ENCODE measurements at regions not wholly inside any gene's neighbourhood (a gene's known extent, or its start where the extent isn't known, plus 50 kb on each side); places are given as distances from the start of the nearest gene placed in this dataset.

DNA sequence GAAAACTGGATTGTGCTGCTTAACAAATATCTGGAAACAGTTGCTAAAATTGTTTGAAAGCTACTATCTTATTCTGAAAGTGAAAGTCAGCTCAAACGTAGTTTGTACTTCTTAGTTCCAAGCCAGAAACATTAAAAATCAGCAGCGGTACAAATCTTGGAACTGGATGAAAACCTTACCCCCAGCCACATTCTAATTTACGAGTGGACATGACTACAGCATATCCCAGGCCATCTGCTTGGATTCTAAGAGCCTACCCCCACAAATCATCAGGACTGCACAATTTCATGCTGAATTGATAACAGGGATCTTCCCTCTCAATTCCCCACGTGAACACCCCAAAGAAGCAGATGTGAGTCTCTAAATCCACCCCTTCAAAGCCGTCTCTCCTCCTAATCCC is 158.7 kb upstream of the NCKAP5 start:
- TF ChIP-seq, protein P1, sequence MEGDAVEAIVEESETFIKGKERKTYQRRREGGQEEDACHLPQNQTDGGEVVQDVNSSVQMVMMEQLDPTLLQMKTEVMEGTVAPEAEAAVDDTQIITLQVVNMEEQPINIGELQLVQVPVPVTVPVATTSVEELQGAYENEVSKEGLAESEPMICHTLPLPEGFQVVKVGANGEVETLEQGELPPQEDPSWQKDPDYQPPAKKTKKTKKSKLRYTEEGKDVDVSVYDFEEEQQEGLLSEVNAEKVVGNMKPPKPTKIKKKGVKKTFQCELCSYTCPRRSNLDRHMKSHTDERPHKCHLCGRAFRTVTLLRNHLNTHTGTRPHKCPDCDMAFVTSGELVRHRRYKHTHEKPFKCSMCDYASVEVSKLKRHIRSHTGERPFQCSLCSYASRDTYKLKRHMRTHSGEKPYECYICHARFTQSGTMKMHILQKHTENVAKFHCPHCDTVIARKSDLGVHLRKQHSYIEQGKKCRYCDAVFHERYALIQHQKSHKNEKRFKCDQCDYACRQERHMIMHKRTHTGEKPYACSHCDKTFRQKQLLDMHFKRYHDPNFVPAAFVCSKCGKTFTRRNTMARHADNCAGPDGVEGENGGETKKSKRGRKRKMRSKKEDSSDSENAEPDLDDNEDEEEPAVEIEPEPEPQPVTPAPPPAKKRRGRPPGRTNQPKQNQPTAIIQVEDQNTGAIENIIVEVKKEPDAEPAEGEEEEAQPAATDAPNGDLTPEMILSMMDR (conservative IDR thresholded peaks at IDR 0.05; ENCODE audit: low read depth, low read length): no peak
- TF ChIP-seq, protein P2, sequence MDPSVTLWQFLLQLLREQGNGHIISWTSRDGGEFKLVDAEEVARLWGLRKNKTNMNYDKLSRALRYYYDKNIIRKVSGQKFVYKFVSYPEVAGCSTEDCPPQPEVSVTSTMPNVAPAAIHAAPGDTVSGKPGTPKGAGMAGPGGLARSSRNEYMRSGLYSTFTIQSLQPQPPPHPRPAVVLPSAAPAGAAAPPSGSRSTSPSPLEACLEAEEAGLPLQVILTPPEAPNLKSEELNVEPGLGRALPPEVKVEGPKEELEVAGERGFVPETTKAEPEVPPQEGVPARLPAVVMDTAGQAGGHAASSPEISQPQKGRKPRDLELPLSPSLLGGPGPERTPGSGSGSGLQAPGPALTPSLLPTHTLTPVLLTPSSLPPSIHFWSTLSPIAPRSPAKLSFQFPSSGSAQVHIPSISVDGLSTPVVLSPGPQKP (IDR thresholded peaks at IDR 0.05; ENCODE audit: borderline replicate concordance, low read depth, low read length): no peak
- TF ChIP-seq RFX5 (IDR thresholded peaks at IDR 0.05; ENCODE audit: low read depth, low read length) (no peak), SMC3 (IDR thresholded peaks at IDR 0.05; ENCODE audit: low read depth, low read length) (no peak), RAD21 (IDR thresholded peaks at IDR 0.05; ENCODE audit: low read length) (no peak), RCOR1 (IDR thresholded peaks at IDR 0.05; ENCODE audit: insufficient replicate concordance, low read length) (no peak), MAFK (IDR thresholded peaks at IDR 0.05; ENCODE audit: low read depth, low read length) (no peak), POLR2A (IDR thresholded peaks at IDR 0.05; ENCODE audit: low read depth, low read length) (no peak), CEBPB (IDR thresholded peaks at IDR 0.05; ENCODE audit: low read depth, low read length) (no peak), BHLHE40 (IDR thresholded peaks at IDR 0.05; ENCODE audit: low read depth, low read length) (no peak)
- TF ChIP-seq, protein P3, sequence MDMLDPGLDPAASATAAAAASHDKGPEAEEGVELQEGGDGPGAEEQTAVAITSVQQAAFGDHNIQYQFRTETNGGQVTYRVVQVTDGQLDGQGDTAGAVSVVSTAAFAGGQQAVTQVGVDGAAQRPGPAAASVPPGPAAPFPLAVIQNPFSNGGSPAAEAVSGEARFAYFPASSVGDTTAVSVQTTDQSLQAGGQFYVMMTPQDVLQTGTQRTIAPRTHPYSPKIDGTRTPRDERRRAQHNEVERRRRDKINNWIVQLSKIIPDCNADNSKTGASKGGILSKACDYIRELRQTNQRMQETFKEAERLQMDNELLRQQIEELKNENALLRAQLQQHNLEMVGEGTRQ (IDR thresholded peaks at IDR 0.05; ENCODE audit: low read depth, low read length): no peak
